HG03280 (cell line): ENCODE measurements at regions not wholly inside any gene's neighbourhood (a gene's known extent, or its start where the extent isn't known, plus 50 kb on each side); places are given as distances from the start of the nearest gene placed in this dataset.
"Not testable (repeated sequence)": the region's sequence is repeated elsewhere in the genome, so short reads cannot be mapped to it uniquely, and the experiment has no call there.

Source experiments
- ATAC-seq: cut with Tn5 transposase; IDR thresholded peaks from one replicate; pipeline ENCODE4 v1.9.1; 2021; ENCODE audit warnings: mild to moderate bottlenecking, moderate library complexity; ENCODE audit not compliant: unreplicated experiment

- ATAC-seq = not testable (repeated sequence)
Observed at GRCh38 chr16:48059190-48059589, 96.6 kb downstream of the ABCC12 start.

DNA sequence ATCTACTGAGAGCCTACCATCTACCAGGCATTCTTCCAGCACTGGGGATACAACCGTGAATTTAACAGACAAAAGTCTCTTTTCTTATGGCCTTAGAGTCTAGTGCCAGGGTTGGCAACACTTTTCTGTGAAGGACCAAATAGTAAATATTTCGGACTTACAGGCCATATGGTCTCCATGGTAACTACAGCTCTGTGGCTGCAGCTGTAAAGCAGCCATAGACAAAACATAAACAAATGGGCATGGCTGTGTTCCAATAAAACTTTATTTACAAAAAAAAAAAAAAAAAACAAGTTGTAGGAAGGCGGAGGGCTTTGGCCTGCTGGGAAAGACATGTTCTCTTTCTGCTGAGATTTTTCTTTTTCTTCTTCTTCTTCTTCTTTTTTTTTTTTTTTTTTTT, 98.7 kb downstream of the ABCC12 start:
- no peak for ATAC-seq

GRCh38 chr16:48054881-48055601, 100.8 kb downstream of the ABCC12 start:
- ATAC-seq = no peak

DNA sequence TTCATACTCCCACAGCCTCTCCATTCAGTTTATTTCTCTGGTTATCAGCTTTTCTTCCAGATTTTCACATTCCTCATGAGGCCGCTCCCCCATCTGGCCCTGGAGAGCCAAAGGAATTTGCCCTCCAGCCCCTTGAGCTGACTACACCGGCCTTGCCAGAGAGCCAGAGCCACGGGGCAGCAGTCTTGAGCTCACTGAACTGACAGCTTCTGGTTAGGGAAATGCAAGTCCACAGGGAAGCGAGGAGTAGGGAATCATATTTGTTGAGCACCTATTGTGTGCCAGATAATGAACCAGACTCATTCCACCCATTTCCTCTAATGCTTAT, 102.4 kb downstream of the ABCC12 start:
- ATAC-seq = no peak

DNA sequence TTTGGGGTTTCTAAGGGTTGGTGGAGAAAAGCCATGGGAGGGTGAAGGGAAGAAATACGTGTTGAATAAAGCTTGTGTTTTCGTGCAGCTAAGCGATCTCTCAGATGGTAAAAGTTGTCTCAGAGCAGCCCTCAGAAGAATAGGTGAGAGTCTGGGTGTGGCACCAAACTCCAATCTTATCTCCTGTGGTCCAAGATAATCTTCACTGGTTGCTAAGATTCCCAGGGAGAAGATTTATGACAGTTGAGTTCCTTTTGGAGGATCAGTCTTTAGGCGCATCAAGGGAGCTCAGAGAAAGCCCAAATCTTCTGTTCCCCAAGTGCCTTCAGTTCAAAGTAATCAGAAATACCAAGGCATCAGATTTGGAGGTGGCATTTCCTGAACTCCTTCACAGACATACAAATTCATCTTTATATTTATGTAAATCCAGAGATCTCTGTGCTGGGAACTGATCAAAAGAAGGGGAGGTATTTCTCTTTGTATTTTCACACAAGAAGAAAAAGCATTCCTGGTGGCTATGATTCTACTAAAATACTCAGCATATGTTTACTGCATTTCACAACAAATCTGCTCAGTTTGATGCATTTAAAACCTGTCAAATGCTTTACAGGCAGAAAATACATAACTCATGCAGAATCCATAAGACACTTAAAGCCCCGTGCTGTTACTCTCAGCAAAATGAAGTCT, 102.9 kb downstream of the ABCC12 start:
- no peak for ATAC-seq

GRCh38 chr16:48050871-48051270, 104.9 kb downstream of the ABCC12 start:
- ATAC-seq = no peak

DNA sequence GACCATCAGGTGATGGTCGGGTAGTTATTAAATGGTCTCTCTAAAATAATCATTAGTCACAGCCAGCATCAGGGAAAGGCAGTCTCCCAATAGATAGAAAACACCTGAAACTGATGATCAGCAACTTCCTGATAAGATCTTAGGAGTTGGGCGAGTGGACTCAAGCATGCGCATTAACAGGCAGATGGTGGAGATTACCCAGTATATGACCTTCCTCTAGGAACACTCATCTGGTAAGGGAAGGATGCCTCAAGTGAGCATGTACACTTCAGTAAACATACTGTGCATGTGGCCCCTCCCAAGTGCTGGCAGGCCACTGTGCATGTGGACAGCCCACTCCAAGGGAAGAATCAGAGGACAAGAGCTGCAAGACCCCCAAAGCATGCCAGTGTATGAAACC, 105.9 kb downstream of the ABCC12 start:
- no peak for ATAC-seq

DNA sequence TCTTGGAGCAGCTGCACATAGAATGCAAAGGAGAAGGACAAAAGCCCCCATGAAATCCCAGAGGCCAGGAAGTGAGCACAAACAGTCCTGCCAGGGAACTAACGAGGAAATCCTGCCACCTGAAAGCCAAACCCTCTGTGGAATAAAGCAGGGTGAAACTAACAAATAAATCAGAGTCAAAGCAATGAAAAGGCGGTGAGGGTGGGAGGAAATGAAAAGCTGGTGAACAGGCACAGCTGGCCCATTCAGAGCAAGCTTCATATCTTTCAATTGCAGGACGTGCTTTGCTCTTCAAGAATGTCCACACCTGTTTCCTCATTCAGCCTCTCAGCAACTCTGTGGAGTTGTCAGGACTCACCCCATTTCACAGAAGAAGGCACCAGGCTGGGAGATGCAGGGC, 108.1 kb downstream of the ABCC12 start:
- ATAC-seq = no peak

- ATAC-seq = no peak
Observed at GRCh38 chr16:48047241-48047640, 108.6 kb downstream of the ABCC12 start.

GRCh38 chr16:48044117-48044516, 111.7 kb downstream of the ABCC12 start:
- ATAC-seq = no peak

- ATAC-seq = no peak
Observed at GRCh38 chr16:48041981-48042421, 113.8 kb downstream of the ABCC12 start.

- no peak for ATAC-seq
Observed at GRCh38 chr16:48035142-48035541, 120.7 kb downstream of the ABCC12 start.

GRCh38 chr16:48030926-48031325, 124.9 kb downstream of the ABCC12 start:
- no peak for ATAC-seq

GRCh38 chr16:48029768-48030167, 126.0 kb downstream of the ABCC12 start:
- no peak for ATAC-seq

DNA sequence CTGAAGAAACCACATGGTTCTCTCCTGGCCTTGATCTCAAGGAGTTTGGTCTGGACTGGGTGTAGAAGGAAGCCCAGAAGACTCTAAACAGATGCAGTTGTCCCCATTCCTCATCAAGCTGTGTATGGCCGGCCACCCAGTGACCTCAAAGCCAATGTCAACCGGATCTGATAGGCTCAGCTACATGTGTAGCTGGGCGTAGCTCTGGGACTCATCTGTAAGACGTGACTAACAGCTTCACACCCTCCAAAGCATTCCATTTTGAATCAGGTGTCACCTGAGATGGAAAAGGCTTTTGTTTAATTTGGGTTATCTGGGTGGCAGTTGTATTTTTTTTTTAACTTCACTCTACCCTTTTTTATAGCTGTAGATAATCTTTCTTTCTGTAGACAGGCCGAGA, 130.4 kb downstream of the ABCC12 start:
- ATAC-seq = no peak

GRCh38 chr16:48024042-48024441, 131.8 kb downstream of the ABCC12 start:
- ATAC-seq = no peak

DNA sequence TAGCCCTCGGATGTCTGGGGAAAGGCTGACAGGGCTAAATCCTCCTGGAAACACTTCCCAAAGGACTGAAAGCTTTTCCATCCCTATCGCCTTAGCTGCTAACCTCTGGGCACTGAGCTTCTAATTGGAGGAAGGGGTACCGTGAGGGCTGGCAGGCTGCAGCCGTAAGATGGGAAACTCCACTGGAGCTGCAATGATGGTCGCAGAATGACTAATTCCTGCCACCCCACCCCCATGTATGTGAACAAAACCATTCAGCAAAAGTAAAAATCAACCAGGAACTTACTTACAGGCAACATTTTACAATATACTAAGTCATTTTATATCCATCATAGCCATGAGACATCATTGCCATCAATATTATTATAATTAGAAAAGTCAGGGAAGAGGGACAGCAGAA, 133.3 kb downstream of the ABCC12 start:
- no peak for ATAC-seq

DNA sequence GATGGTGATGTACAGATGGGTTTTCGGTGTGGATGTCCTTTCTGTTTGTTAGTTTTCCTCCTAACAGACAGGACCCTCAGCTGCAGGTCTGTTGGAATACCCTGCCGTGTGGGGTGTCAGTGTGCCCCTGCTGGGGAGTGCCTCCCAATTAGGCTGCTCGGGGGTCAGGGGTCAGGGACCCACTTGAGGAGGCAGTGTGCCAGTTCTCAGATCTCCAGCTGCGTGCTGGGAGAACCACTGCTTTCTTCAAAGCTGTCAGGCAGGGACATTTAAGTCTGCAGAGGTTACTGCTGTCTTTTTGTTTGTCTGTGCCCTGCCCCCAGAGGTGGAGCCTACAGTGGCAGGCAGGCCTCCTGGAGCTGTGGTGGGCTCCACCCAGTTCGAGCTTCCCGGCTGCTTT, 135.2 kb downstream of the ABCC12 start:
- not testable (repeated sequence) for ATAC-seq

GRCh38 chr16:48014349-48015135, 141.3 kb downstream of the ABCC12 start:
- no peak for ATAC-seq

DNA sequence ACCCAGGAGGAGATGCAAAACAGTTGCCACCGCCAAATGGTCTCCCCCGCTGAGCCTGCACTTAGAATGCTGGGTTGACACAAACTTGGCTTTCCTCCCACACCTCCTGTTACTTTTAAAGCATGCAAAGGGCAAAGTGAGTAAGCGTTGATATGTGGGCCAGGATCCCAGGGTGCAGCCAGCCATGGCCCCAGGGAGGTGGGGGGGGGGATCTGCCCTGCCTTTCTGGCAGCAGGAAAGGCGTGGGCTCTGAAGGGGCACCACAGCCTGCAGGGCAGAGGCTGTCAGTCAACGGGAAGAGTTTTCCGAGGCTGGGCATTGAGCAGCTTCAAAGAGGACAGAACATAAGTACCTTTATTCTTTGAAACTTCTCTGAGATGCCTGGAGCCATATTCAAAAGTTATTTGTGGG, 142.3 kb downstream of the ABCC12 start:
- ATAC-seq = no peak

GRCh38 chr16:48011878-48012658, 143.7 kb downstream of the ABCC12 start:
- ATAC-seq = no peak
